DMS153 treated with DMSO at 0.1 percent for 48 hours (cell line): ENCODE measurements at regions not wholly inside any gene's neighbourhood (a gene's known extent, or its start where the extent isn't known, plus 50 kb on each side); places are given as distances from the start of the nearest gene placed in this dataset.
"Not testable (repeated sequence)": the region's sequence is repeated elsewhere in the genome, so short reads cannot be mapped to it uniquely, and the experiment has no call there.

Source experiments
- DNase-seq: peaks from one replicate; lab custom pipeline; 2025; ENCODE audit not compliant: unreplicated experiment; lab: John Stamatoyannopoulos, UW

DNA sequence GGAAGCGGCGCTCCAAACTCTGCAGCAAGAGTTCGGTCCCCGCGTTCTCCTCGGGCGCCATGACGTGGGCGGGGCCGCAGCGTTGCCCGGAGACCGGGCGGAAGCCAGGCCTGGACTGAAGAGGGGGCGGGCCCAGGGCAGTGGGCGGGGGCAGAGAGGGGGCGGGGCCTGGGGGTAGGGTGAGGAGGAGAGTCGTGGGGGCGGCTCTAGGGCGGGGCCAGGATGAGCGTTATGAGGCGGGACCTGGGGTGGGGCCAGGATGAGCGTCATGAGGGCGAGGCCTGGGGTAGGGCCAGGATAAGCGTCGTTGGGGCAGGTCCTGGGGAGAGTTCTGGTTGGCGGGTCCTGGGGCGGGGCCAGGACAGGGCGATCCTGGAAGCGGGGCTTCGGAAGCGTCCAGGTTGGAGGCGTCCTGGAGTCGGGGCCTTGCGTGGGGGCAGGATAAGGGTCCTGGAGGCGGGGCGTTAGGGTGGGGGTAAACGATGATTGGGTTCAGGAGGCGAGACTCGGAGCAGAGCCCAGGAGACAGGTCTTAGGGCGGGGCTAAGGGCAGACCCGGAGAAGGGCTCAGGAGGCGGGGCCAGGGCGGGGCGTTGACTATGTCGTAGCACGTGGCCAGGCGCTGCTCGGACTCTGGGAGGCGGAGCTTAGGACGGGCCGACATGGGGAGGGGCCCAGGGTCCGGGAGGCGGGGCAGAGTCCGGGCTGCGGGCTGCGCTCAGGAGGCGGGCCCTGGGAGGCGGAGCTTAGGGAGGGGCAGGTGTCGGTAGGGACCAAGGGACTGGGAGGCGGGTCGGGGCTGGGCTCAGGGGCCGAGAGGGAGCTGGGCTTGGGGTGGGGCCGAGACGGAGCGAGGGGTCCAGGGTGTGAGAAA lies 131.1 kb upstream of the ALDH3B2 start:
- DNase-seq, result peak; percentile 91

DNA sequence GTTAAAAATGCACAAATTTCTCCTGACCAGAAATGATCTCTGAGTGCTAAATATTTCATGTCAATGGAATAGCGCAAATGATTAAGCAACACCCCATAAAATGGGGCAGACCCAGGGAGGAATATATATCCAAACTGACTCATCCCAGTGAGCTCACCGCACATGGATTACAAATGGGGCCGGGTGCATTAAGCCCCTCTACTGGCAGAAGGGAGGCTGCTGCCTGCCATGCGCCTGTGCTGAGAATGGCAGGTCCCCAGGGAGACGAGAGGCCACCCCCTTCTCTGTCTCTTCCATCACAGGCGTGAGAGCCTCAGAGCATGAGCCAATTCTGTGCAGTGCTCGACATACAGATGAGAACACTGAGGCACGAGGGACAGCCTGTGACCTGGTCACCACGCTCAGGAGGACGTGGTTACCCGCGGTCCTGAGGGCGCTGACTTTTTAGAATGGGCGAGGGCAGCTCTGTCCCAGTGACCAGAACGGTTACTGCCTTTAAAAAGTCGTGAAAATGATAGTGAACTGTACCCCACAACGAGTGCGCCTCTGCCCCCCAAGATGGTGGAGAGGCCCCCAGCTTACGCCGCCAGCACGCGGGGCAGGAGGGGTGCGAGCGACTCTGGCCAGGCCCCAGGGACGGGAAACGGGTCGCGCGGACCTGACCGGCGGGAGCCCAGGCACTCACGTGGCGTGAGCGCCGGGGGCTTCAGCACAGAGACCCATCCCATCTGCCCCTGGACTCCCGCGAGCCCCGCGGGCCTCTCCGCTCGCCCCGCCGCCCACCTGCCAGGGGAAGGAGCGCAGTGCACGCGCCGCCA lies 130.2 kb upstream of the ALDH3B2 start:
- not testable (repeated sequence) for DNase-seq

- not testable (repeated sequence) for DNase-seq
Measured at GRCh38 chr11:67803519-67803918, 129.1 kb upstream of the ALDH3B2 start.

- not testable (repeated sequence) for DNase-seq
Measured at GRCh38 chr11:67803055-67803454, 128.6 kb upstream of the ALDH3B2 start.

GRCh38 chr11:67802623-67803022 lies 128.2 kb upstream of the ALDH3B2 start:
- not testable (repeated sequence) for DNase-seq

- not testable (repeated sequence) for DNase-seq
Measured at GRCh38 chr11:67801397-67801796, 127.0 kb upstream of the ALDH3B2 start.

GRCh38 chr11:67800591-67800990 lies 126.2 kb upstream of the ALDH3B2 start:
- DNase-seq, result not testable (repeated sequence)

GRCh38 chr11:67799808-67800207 lies 125.4 kb upstream of the ALDH3B2 start:
- not testable (repeated sequence) for DNase-seq

GRCh38 chr11:67797726-67798521 lies 123.5 kb upstream of the ALDH3B2 start:
- not testable (repeated sequence) for DNase-seq

DNA sequence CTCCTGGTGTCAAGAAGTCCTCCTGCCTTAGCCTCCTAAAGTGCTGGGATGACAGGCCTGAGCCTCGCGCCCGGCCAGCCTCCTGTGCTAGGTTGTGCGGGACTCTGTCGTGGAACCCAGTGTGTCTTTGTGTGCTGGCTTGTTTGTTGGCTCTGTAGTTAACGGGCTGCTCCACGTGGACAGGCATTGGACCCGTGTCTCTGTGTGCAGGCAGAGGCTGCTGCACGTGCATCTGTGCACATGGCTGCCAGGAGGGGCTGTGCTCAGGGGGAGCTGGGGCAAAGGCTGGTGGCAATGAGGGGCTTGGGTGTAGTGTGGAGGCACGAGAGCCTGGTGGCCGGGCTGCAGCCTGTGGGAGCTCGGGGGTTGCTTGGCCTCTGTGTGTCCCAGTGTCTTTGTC lies 121.3 kb upstream of the ALDH3B2 start:
- no peak for DNase-seq

DNA sequence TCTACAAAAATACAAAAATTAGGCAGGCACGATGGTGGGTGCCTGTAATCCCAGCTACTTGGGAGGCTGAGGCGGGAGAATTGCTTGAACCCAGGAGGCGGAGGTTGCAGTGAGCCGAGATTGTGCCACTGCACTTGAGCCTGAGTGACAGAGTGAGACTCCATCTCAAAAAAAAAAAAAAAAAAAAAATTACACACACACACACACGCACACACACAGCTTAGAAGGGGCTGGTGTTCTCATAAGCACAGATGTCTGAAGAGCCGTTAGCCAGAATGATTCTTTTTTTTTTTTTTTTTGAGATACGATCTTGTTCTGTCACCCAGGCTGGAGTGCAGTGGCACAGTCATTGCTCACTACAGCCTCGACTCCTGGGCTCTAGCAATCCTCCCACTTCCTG lies 119.3 kb upstream of the ALDH3B2 start:
- not testable (repeated sequence) for DNase-seq

- DNase-seq, result not testable (repeated sequence)
Measured at GRCh38 chr11:67792273-67792990, 118.0 kb upstream of the ALDH3B2 start.

DNA sequence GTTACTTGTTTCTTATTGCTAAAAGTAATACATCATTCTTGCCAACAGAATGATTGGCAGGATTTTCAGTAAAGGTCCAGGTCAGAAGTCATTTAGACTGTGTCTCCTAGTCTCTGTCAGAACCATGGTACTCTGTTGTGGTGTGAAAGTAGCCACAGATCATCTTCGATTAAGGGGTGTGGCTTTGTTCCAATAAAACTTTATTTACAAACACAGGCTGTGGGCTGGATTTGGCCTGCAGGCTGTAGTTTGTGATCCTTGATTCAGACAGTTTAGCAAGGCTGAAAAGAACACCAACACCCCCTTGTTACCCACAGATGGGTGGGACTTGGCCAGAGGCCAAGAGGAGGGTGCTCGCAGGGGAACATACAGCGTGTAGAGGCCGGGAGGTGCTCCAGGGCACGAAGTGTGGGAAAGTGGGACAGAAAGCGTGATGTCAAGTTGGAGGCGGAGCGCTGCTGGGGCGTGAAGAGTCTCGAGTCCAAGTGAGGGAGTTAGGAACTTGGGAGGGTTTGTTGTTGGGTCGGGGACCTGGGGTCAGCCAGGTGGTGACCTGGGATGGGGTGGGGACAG lies 117.3 kb upstream of the ALDH3B2 start:
- DNase-seq, result not testable (repeated sequence)

- DNase-seq, result peak; percentile 16
Measured at GRCh38 chr11:67788341-67788695, 113.9 kb upstream of the ALDH3B2 start.

DNA sequence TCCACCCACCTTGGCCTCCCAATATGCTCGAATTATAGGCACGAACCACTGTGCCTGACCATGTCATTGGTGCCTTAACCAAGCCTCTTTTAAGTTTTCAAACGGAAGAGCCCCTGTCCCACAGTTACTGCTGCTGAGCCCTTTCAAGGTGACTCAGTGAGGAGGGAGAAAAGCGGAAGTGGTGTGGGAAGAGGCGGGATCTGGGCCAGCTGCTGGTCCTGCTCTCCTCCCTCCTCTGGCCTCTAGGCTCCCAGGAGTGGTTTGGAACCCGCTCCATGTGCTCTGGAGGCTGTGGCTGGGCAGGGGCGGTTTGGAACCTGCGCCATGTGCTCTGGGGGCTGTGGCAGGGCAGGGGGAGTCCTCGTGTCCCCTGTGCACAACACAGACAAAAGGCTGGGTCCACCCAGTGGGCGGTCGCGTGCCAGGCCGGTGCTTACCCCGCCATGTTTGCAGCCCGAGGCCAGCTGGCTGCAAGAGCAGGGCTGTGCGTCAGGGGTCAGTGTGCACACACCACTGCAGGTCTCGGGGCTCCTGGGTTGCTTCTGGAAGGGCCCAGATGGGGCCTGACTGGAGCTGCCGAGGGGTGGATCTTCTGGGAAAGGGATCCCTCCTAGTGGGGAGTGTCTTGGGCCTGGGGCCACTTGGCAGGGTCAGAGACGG lies 113.4 kb upstream of the ALDH3B2 start:
- not testable (repeated sequence) for DNase-seq

- DNase-seq, result not testable (repeated sequence)
Measured at GRCh38 chr11:67781967-67782366, 107.5 kb upstream of the ALDH3B2 start.

DNA sequence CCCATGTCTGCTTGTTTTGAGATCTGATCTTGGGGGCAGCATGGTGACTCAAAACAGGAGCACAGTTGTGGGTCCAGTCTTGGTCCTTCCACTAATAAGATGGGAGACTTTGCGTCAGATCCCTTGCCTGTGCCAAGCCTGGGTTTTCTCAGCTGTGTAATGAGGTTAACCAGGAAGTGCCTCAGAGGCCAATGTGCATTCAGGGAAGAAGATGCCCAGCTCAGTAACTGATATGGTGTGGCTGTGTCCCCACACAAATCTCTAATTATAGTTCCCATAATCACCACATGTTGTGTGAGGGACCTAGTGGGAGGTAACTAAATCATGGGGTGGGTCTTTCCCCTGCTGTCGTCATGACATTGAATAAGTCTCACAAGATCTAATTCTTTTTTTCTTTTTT lies 107.1 kb upstream of the ALDH3B2 start:
- DNase-seq, result not testable (repeated sequence)

- DNase-seq, result no peak
Measured at GRCh38 chr11:67780056-67780455, 105.6 kb upstream of the ALDH3B2 start.

GRCh38 chr11:67779189-67779875 lies 104.9 kb upstream of the ALDH3B2 start:
- DNase-seq, result not testable (repeated sequence)
